B cell (primary cell): ENCODE measurements at regions not wholly inside any gene's neighbourhood (a gene's known extent, or its start where the extent isn't known, plus 50 kb on each side); places are given as distances from the start of the nearest gene placed in this dataset.

Source experiments
- ATAC-seq: fragments of 200-7000 bp; cut with Tn5 transposase; one replicate; pipeline ENCODE4 v1.10.0; 2021; ENCODE audit warnings: low read depth, mild to moderate bottlenecking, moderate number of reproducible peaks, moderate library complexity
- CTCF ChIA-PET: fragments of 350-600 bp; sonication (Branson Sonifier 250); formaldehyde crosslinking; loops from one replicate; lab custom pipeline; 2021; ENCODE audit warnings: antibody characterized with exemption, inconsistent platforms; lab: Charles Lee
- POLR2A ChIA-PET: fragments of 350-600 bp; sonication (Branson Sonifier 250); formaldehyde crosslinking; loops from one replicate; lab custom pipeline; 2021; ENCODE audit warnings: antibody characterized with exemption; lab: Charles Lee
- DNase-seq: peaks from one replicate; pipeline ENCODE4 v3.0.0; 2013
- H2AFZ ChIP-seq: 2 replicates; pipeline ENCODE4 v1.6.1; 2012; ENCODE audit warnings: mild to moderate bottlenecking, low read depth, low read length; ENCODE audit not compliant: insufficient read depth, poor library complexity, severe bottlenecking
- H3K27ac ChIP-seq, 2 donors: 1 replicate in 1 of 2; 2 replicates in 1 of 2; pipeline ENCODE4 v1.5.1; 2012 to 2013; ENCODE audit warnings: low read length in 2 of 2, mild to moderate bottlenecking in 2 of 2, moderate library complexity in 1 of 2
- H3K27me3 ChIP-seq, 4 experiments: fragments of 200-600 bp in 1 of 4; sonication (generic) in 1 of 4; replicated peaks in 1 of 4; 1 replicate in 2 of 4; 2 replicates in 2 of 4; pipeline versions ENCODE4 v1.6.1 to v1.7.0; 2013 to 2016; ENCODE audit warnings: low read length in 3 of 4, mild to moderate bottlenecking in 2 of 4, mixed read lengths in 1 of 4, moderate library complexity in 1 of 4; ENCODE audit not compliant: insufficient read depth in 4 of 4, control insufficient read depth in 3 of 4; ENCODE audit errors: control extremely low read depth in 1 of 4
- H3K36me3 ChIP-seq, 2 experiments: replicated peaks in 1 of 2; 1 replicate in 1 of 2; 2 replicates in 1 of 2; pipeline versions ENCODE4 v1.6.1 to v1.7.1; 2013; ENCODE audit warnings: low read length in 1 of 2; ENCODE audit not compliant: insufficient read depth in 2 of 2, control insufficient read depth in 1 of 2; ENCODE audit errors: control extremely low read depth in 1 of 2, extremely low read depth in 1 of 2
- H3K4me1 ChIP-seq, 2 donors: fragments of 200-600 bp in 1 of 2; sonication (generic) in 1 of 2; 1 replicate in 1 of 2; 2 replicates in 1 of 2; pipeline versions ENCODE4 v1.5.1 to v1.6.1; 2013 to 2017; ENCODE audit warnings: low read length in 2 of 2; ENCODE audit not compliant: control insufficient read depth in 2 of 2, insufficient read depth in 2 of 2
- H3K4me2 ChIP-seq: replicated peaks from 2 replicates; pipeline ENCODE3; 2012; ENCODE audit warnings: mild to moderate bottlenecking, low read depth, low read length; ENCODE audit not compliant: poor library complexity, severe bottlenecking
- H3K4me3 ChIP-seq, 5 experiments: fragments of 200-600 bp in 1 of 5; sonication (generic) in 1 of 5; 1 replicate in 3 of 5; 2 replicates in 2 of 5; pipeline versions ENCODE4 v1.5.1 to v1.7.0; 2011 to 2016; ENCODE audit warnings: low read length in 4 of 5, mild to moderate bottlenecking in 4 of 5, low read depth in 2 of 5, control low read depth in 1 of 5, moderate library complexity in 1 of 5; ENCODE audit not compliant: insufficient read depth in 1 of 5; ENCODE audit errors: control extremely low read depth in 1 of 5, extremely low read depth in 1 of 5
- H3K79me2 ChIP-seq: fragments of 200-600 bp; sonication (generic); one replicate; pipeline ENCODE4 v1.6.0; 2016; ENCODE audit warnings: low read length; ENCODE audit not compliant: control insufficient read depth, insufficient read depth
- H3K9ac ChIP-seq: fragments of 200-600 bp; sonication (generic); 2 replicates; pipeline ENCODE4 v1.6.1; 2017; ENCODE audit warnings: mild to moderate bottlenecking, low read length, moderate library complexity
- H3K9me3 ChIP-seq, 3 donors: one replicate each; pipeline versions ENCODE4 v1.6.1 to v1.7.1; 2013; ENCODE audit warnings: low read length in 2 of 3; ENCODE audit not compliant: control insufficient read depth in 2 of 3, insufficient read depth in 1 of 3; ENCODE audit errors: control extremely low read depth in 1 of 3
- H4K20me1 ChIP-seq: 2 replicates; pipeline ENCODE4 v1.6.0; 2012; ENCODE audit warnings: mild to moderate bottlenecking, low read length; ENCODE audit not compliant: insufficient read depth, control insufficient read depth, poor library complexity, severe bottlenecking
- H3K27ac Mint-ChIP-seq: one replicate; pipeline ENCODE4 v1.8.0; 2021; ENCODE audit warnings: mixed read lengths
- H3K27me3 Mint-ChIP-seq: one replicate; pipeline ENCODE4 v1.8.0; 2021; ENCODE audit warnings: mixed read lengths
- H3K4me1 Mint-ChIP-seq: one replicate; pipeline ENCODE4 v1.8.0; 2021; ENCODE audit warnings: mixed read lengths
- H3K4me3 Mint-ChIP-seq: one replicate; pipeline ENCODE4 v1.8.0; 2021; ENCODE audit warnings: mixed read lengths
- H3K9me3 Mint-ChIP-seq: one replicate; pipeline ENCODE4 v1.8.0; 2022; ENCODE audit warnings: mixed read lengths; ENCODE audit not compliant: insufficient read depth
- CTCF ChIP-seq: fragments of 200-600 bp; IDR thresholded peaks from one replicate; pipeline ENCODE4 v1.8.0; 2022; ENCODE audit warnings: antibody characterized with exemption, mild to moderate bottlenecking
- EZH2 ChIP-seq: IDR thresholded peaks from 2 replicates; pipeline ENCODE4 v1.6.1; 2012; ENCODE audit warnings: borderline replicate concordance, low read depth, mild to moderate bottlenecking, moderate library complexity, low read length; ENCODE audit not compliant: insufficient read depth, poor library complexity, severe bottlenecking
- WGBS: methylation state at CpG from one replicate; pipeline ENCODE4 v1.1.5; 2013; ENCODE audit warnings: missing lambda C conversion rate; ENCODE audit not compliant: insufficient coverage; 5-methylcytosine and 5-hydroxymethylcytosine counted together
- intact Hi-C: fragments of 100-400 bp; cut with micrococcal nuclease; formaldehyde crosslinking; loops from one replicate; pipeline ENCODE4 v1.10.0; 2022

- Histone ChIP-seq H3K79me2 (no peaks in the 10 kb centered on the region), H3K9ac (no peak overlapping the region), H4K20me1 (no peaks in the 10 kb centered on the region), H3K9me3 (no peaks in the 10 kb centered on the region), H3K4me3 (no peak overlapping the region), H2AFZ (no peak overlapping the region), H3K27me3 (peaks cover 0 to 4% (median 1%) of the 10 kb centered on the region in 4 experiments), H3K4me1 (no peaks in the 10 kb centered on the region), H3K27ac (no peak overlapping the region), H3K36me3 (no peaks in the 10 kb centered on the region), H3K4me2 (no peak overlapping the region)
- DNase-seq (no peak), ATAC-seq (no peak)
- Mint-ChIP-seq H3K27ac (no peak overlapping the region), H3K27me3 (peaks cover 9% of the 10 kb centered on the region), H3K4me1 (no peaks in the 10 kb centered on the region), H3K9me3 (no peaks in the 10 kb centered on the region), H3K4me3 (no peak overlapping the region)
- ChIA-PET CTCF (no interaction called here), POLR2A (no interaction called here)
- WGBS, result 20% methylated on average over 5 of the region's 22 CpGs
- no peak for TF ChIP-seq CTCF
- TF ChIP-seq EZH2, result no peak
- intact Hi-C loops, result no loop called here
Measured at GRCh38 chrX:110944751-110945675, 149.4 kb upstream of the CHRDL1 start.

GRCh38 chrX:110944311-110944750 lies 148.7 kb upstream of the CHRDL1 start:
- Histone ChIP-seq H3K36me3 (no peaks in the 10 kb centered on the region), H3K79me2 (no peaks in the 10 kb centered on the region), H3K4me3 (no peak overlapping the region), H4K20me1 (no peaks in the 10 kb centered on the region), H3K9ac (no peak overlapping the region), H3K27ac (no peak overlapping the region), H3K9me3 (no peaks in the 10 kb centered on the region), H2AFZ (no peak overlapping the region), H3K27me3 (peaks cover 0 to 4% (median 1%) of the 10 kb centered on the region in 4 experiments), H3K4me2 (no peak overlapping the region), H3K4me1 (no peaks in the 10 kb centered on the region)
- DNase-seq (no peak), ATAC-seq (no peak)
- 30% methylated on average over 6 of the region's 25 CpGs for WGBS
- POLR2A ChIA-PET, result no interaction called here
- Mint-ChIP-seq H3K27me3 (peaks cover 9% of the 10 kb centered on the region), H3K9me3 (no peaks in the 10 kb centered on the region), H3K27ac (no peak overlapping the region), H3K4me1 (no peaks in the 10 kb centered on the region), H3K4me3 (no peak overlapping the region)
- CTCF ChIA-PET, result no interaction called here
- intact Hi-C loops, result no loop called here
- TF ChIP-seq EZH2 (no peak), CTCF (no peak)
